Adrenal gland (tissue), 5 donors: ENCODE measurements at regions not wholly inside any gene's neighbourhood (a gene's known extent, or its start where the extent isn't known, plus 50 kb on each side); places are given as distances from the start of the nearest gene placed in this dataset.

Experiments
- CTCF ChIP-seq, 6 experiments: fragments of 450-650 bp in 4 of 6; fragments of 200-600 bp in 2 of 6; sonication (generic) in 1 of 6; IDR thresholded peaks; 1 replicate in 5 of 6; 2 replicates in 1 of 6; pipeline versions ENCODE4 v1.5.1 to v1.8.0; 2016 to 2021; ENCODE audit warnings: antibody characterized with exemption in 6 of 6, mild to moderate bottlenecking in 2 of 6, moderate library complexity in 1 of 6
- POLR2A ChIP-seq, 2 donors: fragments of 450-650 bp; IDR thresholded peaks; one replicate each; pipeline ENCODE4 v1.6.1; 2017; ENCODE audit warnings: antibody characterized with exemption in 2 of 2, mild to moderate bottlenecking in 2 of 2, moderate library complexity in 1 of 2
- donor health status: DM: no; HTN: no; CAD: no.

GRCh38 chr3:124519591-124520194 is 210.6 kb upstream of the UMPS start:
- TF ChIP-seq POLR2A (IDR thresholded peaks at IDR 0.05): no peak
- TF ChIP-seq CTCF (IDR thresholded peaks at IDR 0.05): no peak
